ENCODE measurements at regions not wholly inside any gene's neighbourhood (a gene's known extent, or its start where the extent isn't known, plus 50 kb on each side); places are given as distances from the start of the nearest gene placed in this dataset.
"Not testable (repeated sequence)": the region's sequence is repeated elsewhere in the genome, so short reads cannot be mapped to it uniquely, and the experiment has no call there.

- not testable (repeated sequence) for DNase-seq; H3K4me1 Mint-ChIP-seq; H3K27ac Mint-ChIP-seq; ATAC-seq (ENCODE audit: low read depth in 2 of 2); H3K27me3 Mint-ChIP-seq; H3K36me3 Mint-ChIP-seq; H3K4me3 Mint-ChIP-seq; H3K9me3 Mint-ChIP-seq
These were observed 52.1 kb upstream of the SH3RF1 start for GRCh38 chr4:169322833-169323232.
